ENCODE measurements at regions not wholly inside any gene's neighbourhood (a gene's known extent, or its start where the extent isn't known, plus 50 kb on each side); places are given as distances from the start of the nearest gene placed in this dataset.
"Not testable (repeated sequence)": the region's sequence is repeated elsewhere in the genome, so short reads cannot be mapped to it uniquely, and the experiment has no call there.

DNA sequence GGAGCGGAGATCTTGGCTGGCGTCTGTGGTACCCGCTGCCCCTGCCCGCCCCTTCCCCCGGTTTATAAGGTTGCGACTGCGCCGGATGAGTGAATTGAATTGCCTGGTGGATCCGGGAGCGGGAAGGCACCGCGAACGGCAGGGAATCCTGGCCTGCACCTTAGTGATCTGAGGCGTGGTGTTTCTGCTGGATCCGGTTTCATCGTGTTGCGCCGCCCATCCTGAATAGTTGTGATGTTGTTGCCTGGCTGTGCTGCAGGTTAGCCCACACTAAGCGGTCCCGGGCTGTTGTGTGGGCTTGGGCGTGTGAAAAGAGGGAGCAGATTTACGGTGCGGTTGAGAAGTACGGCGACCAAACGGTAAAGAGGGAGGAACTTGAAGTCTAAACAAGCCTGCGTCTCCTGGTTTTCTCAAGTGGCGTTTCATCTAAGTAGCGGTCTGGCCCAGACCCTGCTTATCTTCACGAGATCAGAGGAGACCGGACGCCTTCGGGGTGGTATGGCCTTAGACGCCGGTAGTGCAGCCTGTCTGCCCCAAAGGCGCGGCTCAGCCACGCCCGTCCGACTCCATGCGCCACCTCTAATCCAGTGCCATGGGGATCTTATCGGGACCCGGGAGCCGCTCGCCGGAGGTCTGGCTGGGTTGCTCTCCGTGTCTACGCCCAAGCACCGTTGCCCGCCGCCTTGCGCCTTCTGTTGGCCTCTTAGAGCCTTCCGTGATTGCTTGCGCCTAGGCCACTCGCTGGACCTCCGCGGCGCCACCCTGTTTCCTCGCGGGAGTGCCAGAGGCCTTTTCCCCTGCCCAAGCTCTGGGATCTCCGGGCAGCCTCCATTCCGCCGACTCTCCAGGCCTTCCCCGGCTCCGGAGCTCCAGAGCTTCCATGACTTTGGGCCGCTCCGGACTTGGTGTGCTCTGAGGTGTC is 87.5 kb upstream of the RHOU start:
- H3K27ac ChIP-seq = peak overlapping the region in 3 of 4 donors; percentile 1 to 28 (median 2)
- TF ChIP-seq, protein P1, sequence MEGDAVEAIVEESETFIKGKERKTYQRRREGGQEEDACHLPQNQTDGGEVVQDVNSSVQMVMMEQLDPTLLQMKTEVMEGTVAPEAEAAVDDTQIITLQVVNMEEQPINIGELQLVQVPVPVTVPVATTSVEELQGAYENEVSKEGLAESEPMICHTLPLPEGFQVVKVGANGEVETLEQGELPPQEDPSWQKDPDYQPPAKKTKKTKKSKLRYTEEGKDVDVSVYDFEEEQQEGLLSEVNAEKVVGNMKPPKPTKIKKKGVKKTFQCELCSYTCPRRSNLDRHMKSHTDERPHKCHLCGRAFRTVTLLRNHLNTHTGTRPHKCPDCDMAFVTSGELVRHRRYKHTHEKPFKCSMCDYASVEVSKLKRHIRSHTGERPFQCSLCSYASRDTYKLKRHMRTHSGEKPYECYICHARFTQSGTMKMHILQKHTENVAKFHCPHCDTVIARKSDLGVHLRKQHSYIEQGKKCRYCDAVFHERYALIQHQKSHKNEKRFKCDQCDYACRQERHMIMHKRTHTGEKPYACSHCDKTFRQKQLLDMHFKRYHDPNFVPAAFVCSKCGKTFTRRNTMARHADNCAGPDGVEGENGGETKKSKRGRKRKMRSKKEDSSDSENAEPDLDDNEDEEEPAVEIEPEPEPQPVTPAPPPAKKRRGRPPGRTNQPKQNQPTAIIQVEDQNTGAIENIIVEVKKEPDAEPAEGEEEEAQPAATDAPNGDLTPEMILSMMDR (IDR thresholded peaks at IDR 0.05) = no peak
- TF ChIP-seq POLR2A (IDR thresholded peaks at IDR 0.05) = no peak
- 2 to 8% methylated on average over 16 to 27 of the region's 67 CpGs for WGBS, 2 donors
- no peaks in the 10 kb centered on the region for H3K36me3 ChIP-seq
- intact Hi-C loops (cut with DNase I) = no loop called here
- H3K27me3 ChIP-seq = peaks cover 0 to 62% (median 19%) of the 10 kb centered on the region in 4 donors
- H3K9me3 ChIP-seq = no peaks in the 10 kb centered on the region
- peak overlapping the region; percentile 26 to 63 (median 44) for H3K4me3 ChIP-seq
- H3K4me1 ChIP-seq = peaks cover 14 to 25% (median 18%) of the 10 kb centered on the region in 3 donors
- no peak for DNase-seq

DNA sequence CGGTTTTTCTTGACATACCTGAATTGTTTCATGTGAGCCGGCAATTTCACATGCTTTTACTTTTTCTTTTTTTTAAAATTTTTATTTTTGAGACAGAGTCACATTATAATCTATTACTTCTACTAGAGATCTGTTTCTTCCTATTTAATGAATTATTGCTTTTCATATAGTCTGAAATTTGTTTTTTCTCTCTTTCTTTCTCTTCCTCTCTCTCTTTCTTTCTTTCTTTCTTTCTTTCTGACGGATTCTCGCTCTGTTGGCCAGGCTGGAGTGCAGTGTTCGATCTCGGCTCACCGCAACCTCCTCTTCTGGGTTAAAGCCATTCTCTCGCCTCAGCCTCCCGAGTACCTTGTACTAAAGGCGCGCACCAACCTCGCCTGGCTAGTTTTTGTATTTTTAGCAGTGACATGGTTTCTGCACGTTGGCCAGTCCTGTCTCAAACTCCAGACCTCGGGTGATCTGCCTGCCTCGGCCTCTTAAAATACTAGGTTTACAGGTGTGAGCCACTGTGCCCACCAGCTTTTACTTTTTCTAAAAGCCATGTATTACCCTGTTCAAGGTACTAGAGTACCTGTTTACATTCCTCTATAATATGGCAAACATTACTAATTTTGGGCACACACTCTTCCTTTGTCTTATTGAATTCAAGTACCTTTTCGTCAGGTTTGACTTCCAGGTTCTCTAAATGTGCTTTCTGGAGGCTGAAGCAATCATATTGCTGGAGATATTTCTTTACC is 86.5 kb upstream of the RHOU start:
- WGBS, 2 donors = 62 to 76% methylated on average over 16 of the region's 16 CpGs
- DNase-seq = no peak

DNA sequence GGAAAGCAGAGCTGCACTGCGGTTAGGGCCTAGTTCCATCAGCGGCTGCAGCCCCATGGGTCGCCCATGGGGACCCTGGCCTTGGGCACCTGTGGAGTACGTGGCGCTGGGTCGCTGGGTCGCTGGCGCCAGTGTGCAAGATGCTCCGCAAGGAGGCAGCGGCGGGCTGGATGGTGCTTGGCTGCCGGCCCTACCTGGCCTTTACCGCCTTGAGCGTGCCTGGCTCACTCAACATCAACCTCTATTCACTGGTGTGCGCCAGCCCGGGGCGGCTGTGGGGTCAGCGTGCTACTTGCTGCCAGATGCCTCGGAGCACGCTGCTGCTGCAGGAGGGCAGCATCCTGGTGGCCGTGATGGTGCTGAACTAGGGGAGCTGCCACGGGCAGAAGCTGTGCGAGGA is 85.1 kb upstream of the RHOU start:
- Histone ChIP-seq H3K36me3 (no peaks in the 10 kb centered on the region), H3K9me3 (no peaks in the 10 kb centered on the region), H3K4me1 (peaks cover 14 to 25% (median 18%) of the 10 kb centered on the region in 3 donors), H3K4me3 (no peak overlapping the region), H3K27ac (no peak overlapping the region), H3K27me3 (peaks cover 0 to 84% (median 19%) of the 10 kb centered on the region in 4 donors)
- DNase-seq = no peak
- 43 to 90% methylated on average over 2 to 5 of the region's 23 CpGs for WGBS, 2 donors
- TF ChIP-seq, protein P1 (IDR thresholded peaks at IDR 0.05) = no peak
- no peak for TF ChIP-seq POLR2A (IDR thresholded peaks at IDR 0.05)
- intact Hi-C loops (cut with DNase I) = no loop called here

More for the DNA sequence above, 86.5 kb upstream of the RHOU start:
- intact Hi-C loops (cut with DNase I) = no loop called here
- H3K36me3 ChIP-seq = no peaks in the 10 kb centered on the region
- H3K9me3 ChIP-seq = no peaks in the 10 kb centered on the region
- peak overlapping the region in 1 of 4 donors; percentile 46 for H3K4me3 ChIP-seq
- peaks cover 14 to 25% (median 18%) of the 10 kb centered on the region in 3 donors for H3K4me1 ChIP-seq
- no peak overlapping the region for H3K27ac ChIP-seq
- TF ChIP-seq, protein P1 (IDR thresholded peaks at IDR 0.05) = no peak
- TF ChIP-seq POLR2A (IDR thresholded peaks at IDR 0.05) = no peak
- H3K27me3 ChIP-seq = peaks cover 0 to 72% (median 19%) of the 10 kb centered on the region in 4 donors

DNA sequence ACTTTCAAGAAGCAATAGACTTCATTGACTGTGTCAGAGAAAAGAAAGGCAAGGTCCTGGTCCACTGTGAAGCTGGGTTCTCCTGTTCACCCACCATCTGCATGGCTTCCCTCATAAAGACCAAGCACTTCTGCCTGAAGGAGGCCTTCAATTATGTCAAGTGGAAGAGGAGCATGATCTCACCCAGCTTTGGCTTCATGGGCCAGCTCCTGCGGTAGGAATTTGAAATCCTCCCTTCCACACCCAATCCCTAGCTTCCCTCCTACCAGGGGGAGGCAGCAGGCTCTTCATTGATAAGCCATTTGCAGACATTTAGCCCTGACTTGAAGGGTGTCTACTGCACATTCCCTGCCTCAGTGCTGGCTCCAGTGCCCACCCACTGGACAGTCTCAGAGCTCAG is 84.3 kb upstream of the RHOU start:
- DNase-seq = no peak
- no peak overlapping the region for H3K4me3 ChIP-seq
- no peaks in the 10 kb centered on the region for H3K36me3 ChIP-seq
- H3K4me1 ChIP-seq = peaks cover 14 to 25% (median 18%) of the 10 kb centered on the region in 3 donors
- H3K27ac ChIP-seq = no peak overlapping the region
- TF ChIP-seq, protein P1 (IDR thresholded peaks at IDR 0.05) = no peak
- no peak for TF ChIP-seq POLR2A (IDR thresholded peaks at IDR 0.05)
- H3K9me3 ChIP-seq = no peaks in the 10 kb centered on the region
- 70 to 80% methylated on average over 1 of the region's 1 CpG for WGBS, 2 donors
- H3K27me3 ChIP-seq = peaks cover 0 to 92% (median 19%) of the 10 kb centered on the region in 4 donors
- intact Hi-C loops (cut with DNase I) = no loop called here

DNA sequence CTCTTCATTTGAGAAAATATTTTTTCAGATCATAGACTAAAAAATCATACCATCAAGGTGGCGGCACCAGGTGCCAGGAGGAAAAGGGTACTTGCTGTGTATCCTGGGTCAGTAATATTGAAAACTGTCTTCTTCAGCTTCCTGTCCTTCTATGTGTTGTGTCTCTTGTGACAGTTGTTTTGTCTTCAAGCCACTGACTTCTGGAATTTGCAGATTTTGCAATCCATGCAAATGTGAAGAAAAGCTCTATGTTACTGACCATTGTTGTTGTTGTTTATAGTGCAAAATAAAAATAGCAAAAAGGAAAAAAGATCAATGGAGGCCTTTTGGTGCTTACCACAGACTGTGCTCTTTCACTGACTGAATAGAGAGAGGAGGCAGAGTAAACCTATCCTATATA is 83.2 kb upstream of the RHOU start:
- H3K4me3 ChIP-seq = no peak overlapping the region
- no peak for DNase-seq
- intact Hi-C loops (cut with DNase I) = no loop called here
- TF ChIP-seq POLR2A (IDR thresholded peaks at IDR 0.05) = no peak
- TF ChIP-seq, protein P1 (IDR thresholded peaks at IDR 0.05) = no peak
- H3K36me3 ChIP-seq = no peaks in the 10 kb centered on the region
- H3K4me1 ChIP-seq = peaks cover 11 to 18% (median 12%) of the 10 kb centered on the region in 3 donors
- no peaks in the 10 kb centered on the region for H3K9me3 ChIP-seq
- no peak overlapping the region for H3K27ac ChIP-seq
- H3K27me3 ChIP-seq = peaks cover 0 to 88% (median 19%) of the 10 kb centered on the region in 4 donors
- 65 to 87% methylated on average over 1 of the region's 1 CpG for WGBS, 2 donors

DNA sequence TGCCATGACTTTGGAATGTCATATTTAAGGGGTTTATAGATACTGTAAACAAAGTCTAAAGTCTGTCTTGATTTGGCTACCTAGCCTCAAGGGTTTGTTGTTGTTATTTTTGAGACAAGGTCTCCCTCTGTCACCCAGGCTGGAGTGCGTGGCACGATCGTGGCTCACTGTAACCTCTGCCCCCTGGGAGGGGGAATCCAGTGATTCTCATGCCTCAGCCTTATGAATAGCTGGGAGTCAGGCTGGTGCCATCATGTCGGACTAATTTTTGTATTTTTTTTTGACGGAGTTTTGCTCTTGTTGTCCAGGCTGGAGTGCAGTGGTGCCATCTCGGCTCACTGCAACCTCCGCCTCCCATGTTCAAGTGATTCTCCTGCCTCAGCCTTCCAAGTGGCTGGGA is 82.2 kb upstream of the RHOU start:
- H3K4me3 ChIP-seq; H3K9me3 ChIP-seq; intact Hi-C loops (cut with DNase I); DNase-seq; H3K4me1 ChIP-seq; H3K27ac ChIP-seq; H3K36me3 ChIP-seq: not testable (repeated sequence)
- whole genome bisulfite sequencing, 2 donors = 88 to 92% methylated on average over 7 of the region's 7 CpGs
- H3K27me3 ChIP-seq = peaks cover 0 to 83% (median 16%) of the 10 kb centered on the region in 4 donors
